ENCODE measurements at regions not wholly inside any gene's neighbourhood (a gene's known extent, or its start where the extent isn't known, plus 50 kb on each side); places are given as distances from the start of the nearest gene placed in this dataset.

DNA sequence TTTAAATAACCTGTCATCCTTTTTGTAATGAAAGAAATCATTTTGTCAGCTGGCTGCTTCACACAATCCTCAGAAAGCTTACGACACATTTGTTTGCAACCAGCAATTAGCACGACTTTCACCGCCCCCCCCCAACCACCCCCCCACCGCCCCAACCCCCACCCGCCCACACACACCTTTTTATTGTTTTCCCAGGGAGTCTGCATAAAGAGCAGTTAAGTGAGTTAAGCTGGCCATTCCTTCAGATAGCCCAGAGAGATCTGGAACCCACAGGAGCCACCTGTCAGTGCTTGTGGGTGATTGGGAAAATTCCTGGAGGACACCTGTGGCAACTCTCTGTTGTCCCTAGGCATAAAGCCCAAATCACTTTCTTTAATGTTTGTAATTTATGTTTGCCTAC is 175.7 kb upstream of the FMR1 start:
- Histone ChIP-seq H3K36me3 (no peaks in the 10 kb centered on the region), H3K27ac (no peak overlapping the region), H3K4me3 (no peak overlapping the region), H3K9me3 (no peaks in the 10 kb centered on the region), H3K27me3 (no peaks in the 10 kb centered on the region), H3K4me1 (ENCODE audit: insufficient read depth) (no peaks in the 10 kb centered on the region)
- WGBS, 3 donors = 17 to 28% (median 27%) methylated on average over 5 of the region's 5 CpGs
- intact Hi-C loops (cut with DNase I) = no loop called here
- no peak for TF ChIP-seq POLR2A (IDR thresholded peaks at IDR 0.05)
- TF ChIP-seq CTCF (IDR thresholded peaks at IDR 0.05) = no peak
- no peak for TF ChIP-seq EP300 (IDR thresholded peaks at IDR 0.05)
- no peak for DNase-seq

DNA sequence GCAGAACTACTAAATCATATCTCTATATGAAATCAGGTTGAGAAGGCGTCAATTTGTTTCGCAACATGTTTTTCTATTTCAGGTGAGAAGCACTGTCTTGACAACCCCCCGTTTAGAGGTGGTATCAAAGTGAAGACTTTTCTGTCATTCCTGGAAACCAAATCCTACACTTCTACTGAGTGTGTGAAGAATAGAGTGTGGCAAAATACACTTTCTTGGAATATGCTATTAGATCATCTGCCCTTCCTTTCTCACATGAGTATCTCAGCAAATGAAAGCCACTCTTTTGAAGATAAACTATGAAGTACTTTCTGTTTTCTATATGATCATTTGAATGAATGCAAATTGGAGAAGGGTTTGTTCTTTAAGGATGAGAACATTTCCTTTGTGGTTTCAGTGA is 174.0 kb upstream of the FMR1 start:
- no peaks in the 10 kb centered on the region for H3K27me3 ChIP-seq
- intact Hi-C loops (cut with DNase I) = no loop called here
- DNase-seq = no peak
- TF ChIP-seq EP300 (IDR thresholded peaks at IDR 0.05) (no peak), POLR2A (IDR thresholded peaks at IDR 0.05) (no peak), CTCF (IDR thresholded peaks at IDR 0.05) (no peak)
- H3K9me3 ChIP-seq = no peaks in the 10 kb centered on the region
- no peak overlapping the region for H3K4me3 ChIP-seq
- H3K4me1 ChIP-seq (ENCODE audit: insufficient read depth) = no peaks in the 10 kb centered on the region
- WGBS, 3 donors = 76 to 82% (median 76%) methylated on average over 3 of the region's 3 CpGs
- no peak overlapping the region for H3K27ac ChIP-seq
- no peaks in the 10 kb centered on the region for H3K36me3 ChIP-seq

DNA sequence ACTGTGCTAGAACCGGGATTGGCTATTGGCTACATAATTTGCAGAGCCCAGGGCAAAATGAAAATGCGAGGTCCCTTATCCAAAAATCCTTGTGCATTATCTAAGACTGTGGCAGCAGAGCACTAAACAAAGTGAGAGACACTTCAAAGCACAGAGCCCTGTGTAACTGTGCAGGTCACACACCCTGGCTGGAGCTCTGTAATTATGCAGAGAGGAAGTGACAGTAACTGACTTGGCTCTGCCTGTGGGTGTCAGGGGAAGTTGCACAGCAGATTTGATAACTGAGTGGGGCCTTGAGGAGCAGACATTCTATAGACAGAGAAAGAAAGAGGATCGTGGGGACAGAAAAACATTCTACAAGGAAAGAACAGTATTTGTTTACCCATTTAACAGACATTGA is 173.5 kb upstream of the FMR1 start:
- no peak for TF ChIP-seq EP300 (IDR thresholded peaks at IDR 0.05)
- TF ChIP-seq CTCF (IDR thresholded peaks at IDR 0.05) = no peak
- no peak for TF ChIP-seq POLR2A (IDR thresholded peaks at IDR 0.05)
- 57 to 72% (median 70%) methylated on average over 3 of the region's 3 CpGs for WGBS, 3 donors

DNA sequence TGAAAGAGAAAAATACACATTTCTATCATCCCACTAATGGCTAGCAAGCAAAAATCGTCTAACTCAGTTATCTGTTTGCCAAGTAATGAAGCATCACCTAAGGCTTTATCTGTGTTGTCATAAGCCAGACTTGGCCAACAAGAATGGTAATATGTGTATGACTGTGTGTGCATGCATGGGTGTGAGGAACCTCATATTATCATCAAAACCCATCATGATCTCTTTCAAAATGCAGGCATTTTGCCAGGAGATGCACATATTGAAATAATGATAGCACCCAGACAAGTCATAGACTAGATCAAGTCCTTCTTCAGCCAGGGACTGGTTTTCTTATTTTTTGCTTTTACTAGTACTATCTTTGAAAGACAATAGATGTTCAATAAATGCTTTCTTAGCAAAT is 172.5 kb upstream of the FMR1 start:
- 15 to 21% (median 16%) methylated on average over 1 of the region's 1 CpG for WGBS, 3 donors

More for the DNA sequence above, 173.5 kb upstream of the FMR1 start:
- Histone ChIP-seq H3K4me3 (no peak overlapping the region), H3K4me1 (ENCODE audit: insufficient read depth) (no peaks in the 10 kb centered on the region), H3K27ac (no peak overlapping the region), H3K36me3 (no peaks in the 10 kb centered on the region), H3K9me3 (no peaks in the 10 kb centered on the region), H3K27me3 (no peaks in the 10 kb centered on the region)
- intact Hi-C loops (cut with DNase I) = no loop called here
- DNase-seq = no peak

More for the DNA sequence above, 172.5 kb upstream of the FMR1 start:
- H3K27me3 ChIP-seq = no peaks in the 10 kb centered on the region
- H3K4me1 ChIP-seq (ENCODE audit: insufficient read depth) = no peaks in the 10 kb centered on the region
- TF ChIP-seq EP300 (IDR thresholded peaks at IDR 0.05) = no peak
- no peak for TF ChIP-seq CTCF (IDR thresholded peaks at IDR 0.05)
- no peak for TF ChIP-seq POLR2A (IDR thresholded peaks at IDR 0.05)
- no peak for DNase-seq
- no peaks in the 10 kb centered on the region for H3K36me3 ChIP-seq
- H3K4me3 ChIP-seq = no peak overlapping the region
- no peak overlapping the region for H3K27ac ChIP-seq
- intact Hi-C loops (cut with DNase I) = no loop called here
- H3K9me3 ChIP-seq = no peaks in the 10 kb centered on the region

Data from ovary (tissue), 7 donors.